Stomach smooth muscle (tissue), 2 donors: ENCODE measurements at regions not wholly inside any gene's neighbourhood (a gene's known extent, or its start where the extent isn't known, plus 50 kb on each side); places are given as distances from the start of the nearest gene placed in this dataset.

Source experiments
- H3K27ac ChIP-seq: one replicate; pipeline ENCODE4 v1.7.0; 2013; ENCODE audit warnings: mild to moderate bottlenecking, low read length, inconsistent platforms
- H3K27me3 ChIP-seq, 2 donors: one replicate each; pipeline ENCODE4 v1.7.0; 2013; ENCODE audit warnings: low read length in 2 of 2; ENCODE audit not compliant: insufficient read depth in 2 of 2, control insufficient read depth in 1 of 2
- H3K36me3 ChIP-seq, 2 donors: one replicate each; pipeline ENCODE4 v1.7.0; 2013; ENCODE audit warnings: low read length in 2 of 2; ENCODE audit not compliant: control insufficient read depth in 2 of 2, insufficient read depth in 2 of 2
- H3K4me1 ChIP-seq: one replicate; pipeline ENCODE4 v1.7.0; 2013; ENCODE audit warnings: low read length; ENCODE audit not compliant: control insufficient read depth, insufficient read depth
- H3K4me3 ChIP-seq, 2 donors: one replicate each; pipeline ENCODE4 v1.7.0; 2013; ENCODE audit warnings: low read length in 2 of 2
- H3K9ac ChIP-seq, 2 donors: one replicate each; pipeline ENCODE4 v1.7.0; 2013; ENCODE audit warnings: low read length in 2 of 2, mild to moderate bottlenecking in 1 of 2
- H3K9me3 ChIP-seq, 2 donors: one replicate each; pipeline ENCODE4 v1.7.0; 2013; ENCODE audit warnings: low read length in 2 of 2; ENCODE audit not compliant: control insufficient read depth in 2 of 2
- donor health status: healthy.
- donor health status: Pancreatic carcinoma.

DNA sequence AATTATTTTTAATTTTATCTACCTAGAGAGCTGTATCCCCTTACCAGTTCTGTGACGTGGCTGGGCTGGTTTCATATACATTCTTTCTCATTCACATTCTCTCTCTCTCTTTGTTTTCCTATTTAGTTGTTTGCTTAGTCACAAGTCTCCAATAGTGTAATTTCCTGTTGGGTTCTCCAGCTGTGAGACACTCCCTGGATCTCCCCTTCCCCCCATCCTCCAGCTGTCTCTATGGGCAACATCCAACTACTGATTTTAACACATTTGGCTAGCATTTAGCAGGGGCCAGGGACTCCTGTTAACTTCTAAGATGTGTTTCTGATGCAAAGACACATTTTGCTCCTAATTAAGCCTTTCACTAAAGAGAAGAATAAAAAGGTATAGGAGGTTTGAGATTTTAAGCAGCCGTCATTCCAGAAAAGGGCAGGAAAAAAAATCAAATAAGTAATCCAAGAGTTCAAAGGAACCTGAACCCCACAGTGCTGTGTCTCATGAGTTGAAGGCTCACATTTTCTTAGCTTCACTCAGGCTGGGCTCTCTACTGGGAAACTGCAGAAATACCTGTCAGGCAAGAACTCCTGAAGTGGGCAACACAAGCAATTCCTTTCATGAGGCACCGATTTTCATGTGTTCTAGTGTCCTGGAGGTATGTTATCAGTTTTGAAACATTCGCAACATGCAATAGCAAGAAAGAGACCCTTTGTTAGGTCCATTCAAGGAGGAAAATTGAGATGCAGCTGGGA is 198.7 kb upstream of the C9orf72 start:
- no peaks in the 10 kb centered on the region for H3K9me3 ChIP-seq
- no peak overlapping the region for H3K9ac ChIP-seq

DNA sequence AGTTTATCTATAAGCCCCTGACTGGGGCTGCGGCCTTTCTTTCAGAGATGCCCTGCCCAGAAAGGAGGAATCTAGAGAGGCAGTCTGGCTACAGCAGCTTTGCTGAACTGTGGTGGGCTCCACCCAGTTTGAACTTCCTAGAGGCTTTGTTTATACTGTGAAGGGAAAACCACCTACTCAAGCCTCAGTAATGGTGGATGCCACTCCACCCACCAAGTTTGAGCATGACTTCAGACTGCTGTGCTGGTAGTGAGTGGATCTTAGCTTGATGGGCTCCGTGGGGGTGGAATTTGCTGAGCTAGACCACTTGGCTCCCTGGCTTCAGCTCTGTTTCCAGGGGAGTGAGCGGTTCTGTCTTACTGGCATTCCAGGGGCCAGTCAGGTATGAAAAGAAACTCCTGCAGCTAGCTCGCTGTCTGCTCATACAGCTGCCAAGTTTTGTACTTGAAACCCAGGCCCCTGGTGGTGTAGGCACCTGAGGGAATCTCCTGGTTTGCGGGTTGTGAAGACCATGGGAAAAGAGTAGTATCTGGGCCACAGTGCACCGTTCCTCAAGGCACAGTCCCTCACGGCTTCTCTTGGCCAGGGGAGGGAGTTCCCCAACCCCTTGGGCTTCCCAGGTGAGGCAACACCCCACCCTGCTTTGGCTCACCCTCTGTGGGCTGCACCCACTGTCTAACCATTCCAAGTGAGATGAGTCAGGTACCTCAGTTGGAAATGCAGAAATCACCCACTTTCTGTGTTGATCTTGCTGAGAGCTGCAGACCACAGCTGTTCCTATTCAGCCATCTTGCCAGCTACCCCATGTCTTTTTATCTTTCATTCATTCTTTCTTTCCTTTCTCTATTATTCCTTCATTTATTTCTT is 211.8 kb upstream of the C9orf72 start:
- Histone ChIP-seq H3K9ac (no peak overlapping the region), H3K9me3 (no peaks in the 10 kb centered on the region), H3K4me1 (no peaks in the 10 kb centered on the region), H3K4me3 (no peak overlapping the region), H3K36me3 (no peaks in the 10 kb centered on the region), H3K27ac (no peak overlapping the region), H3K27me3 (no peaks in the 10 kb centered on the region)

More for the DNA sequence above, 198.7 kb upstream of the C9orf72 start:
- no peak overlapping the region for H3K4me3 ChIP-seq
- no peaks in the 10 kb centered on the region for H3K27me3 ChIP-seq
- no peaks in the 10 kb centered on the region for H3K36me3 ChIP-seq
- no peaks in the 10 kb centered on the region for H3K4me1 ChIP-seq
- no peak overlapping the region for H3K27ac ChIP-seq

DNA sequence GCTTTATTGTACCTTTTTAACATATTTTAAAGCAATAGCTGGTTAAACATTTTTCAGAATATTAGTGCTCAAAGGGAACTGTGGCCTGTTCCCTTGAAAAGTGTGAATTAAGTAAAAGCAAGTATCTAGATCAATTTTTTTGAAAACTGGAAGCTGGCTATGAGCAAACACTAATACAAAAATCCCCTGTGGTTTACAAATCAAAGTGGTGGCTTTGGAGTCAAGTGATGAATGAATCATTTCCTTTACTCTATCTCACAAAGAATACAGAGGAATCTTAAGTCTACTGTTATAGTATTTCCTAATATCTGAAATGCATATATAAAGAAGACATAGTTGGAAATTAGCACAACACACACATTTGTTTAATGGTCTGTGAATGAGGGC is 212.4 kb upstream of the C9orf72 start:
- H3K27ac ChIP-seq, result no peak overlapping the region
- H3K9me3 ChIP-seq, result no peaks in the 10 kb centered on the region
- H3K27me3 ChIP-seq, result no peaks in the 10 kb centered on the region
- H3K9ac ChIP-seq, result no peak overlapping the region
- no peaks in the 10 kb centered on the region for H3K4me1 ChIP-seq
- no peak overlapping the region for H3K4me3 ChIP-seq
- no peaks in the 10 kb centered on the region for H3K36me3 ChIP-seq

DNA sequence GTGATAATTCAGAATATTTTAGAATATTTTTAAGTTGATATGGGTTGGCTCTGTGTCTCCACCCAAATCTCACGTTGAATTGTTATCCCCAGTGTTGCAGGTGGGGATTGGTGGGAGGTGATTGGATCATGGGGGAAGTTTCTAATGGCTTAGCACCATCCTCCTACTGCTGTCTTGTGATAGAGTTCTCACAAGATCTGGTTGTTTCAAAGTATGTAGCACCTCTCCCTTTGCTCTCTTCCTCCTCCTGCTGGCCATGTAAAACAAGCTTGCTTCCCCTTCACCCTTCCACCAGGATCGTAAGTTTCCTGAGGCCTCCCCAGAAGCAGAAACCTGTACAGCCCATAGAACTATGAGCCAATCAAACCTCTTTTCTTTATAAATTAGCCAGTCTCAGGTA is 214.6 kb upstream of the C9orf72 start:
- no peak overlapping the region for H3K9ac ChIP-seq
- H3K9me3 ChIP-seq, result no peaks in the 10 kb centered on the region
- H3K4me1 ChIP-seq, result no peaks in the 10 kb centered on the region
- no peaks in the 10 kb centered on the region for H3K27me3 ChIP-seq
- no peak overlapping the region for H3K4me3 ChIP-seq
- no peak overlapping the region for H3K27ac ChIP-seq
- no peaks in the 10 kb centered on the region for H3K36me3 ChIP-seq

DNA sequence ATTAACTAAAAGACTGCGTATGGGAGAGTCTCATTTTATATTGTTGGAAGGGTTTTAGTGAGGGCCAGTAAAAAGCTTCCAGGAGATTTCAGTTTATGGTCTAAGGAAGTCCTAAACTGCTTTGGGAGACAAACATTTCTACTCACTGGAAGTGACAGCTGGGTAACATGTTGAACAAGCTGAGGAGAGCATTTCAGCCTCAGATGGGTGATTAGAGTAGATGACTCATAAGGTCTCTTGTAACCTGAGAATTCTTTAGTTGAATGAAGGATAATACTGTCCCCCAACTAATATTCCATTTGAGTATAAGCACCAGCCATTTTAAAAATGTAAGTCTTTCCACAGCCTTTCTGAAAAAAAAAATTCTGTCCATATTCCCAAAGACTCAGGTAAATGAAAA is 218.0 kb upstream of the C9orf72 start:
- H3K4me1 ChIP-seq, result no peaks in the 10 kb centered on the region
- H3K27ac ChIP-seq, result no peak overlapping the region
- no peaks in the 10 kb centered on the region for H3K27me3 ChIP-seq
- no peaks in the 10 kb centered on the region for H3K36me3 ChIP-seq
- no peak overlapping the region for H3K9ac ChIP-seq
- H3K4me3 ChIP-seq, result no peak overlapping the region
- no peaks in the 10 kb centered on the region for H3K9me3 ChIP-seq

DNA sequence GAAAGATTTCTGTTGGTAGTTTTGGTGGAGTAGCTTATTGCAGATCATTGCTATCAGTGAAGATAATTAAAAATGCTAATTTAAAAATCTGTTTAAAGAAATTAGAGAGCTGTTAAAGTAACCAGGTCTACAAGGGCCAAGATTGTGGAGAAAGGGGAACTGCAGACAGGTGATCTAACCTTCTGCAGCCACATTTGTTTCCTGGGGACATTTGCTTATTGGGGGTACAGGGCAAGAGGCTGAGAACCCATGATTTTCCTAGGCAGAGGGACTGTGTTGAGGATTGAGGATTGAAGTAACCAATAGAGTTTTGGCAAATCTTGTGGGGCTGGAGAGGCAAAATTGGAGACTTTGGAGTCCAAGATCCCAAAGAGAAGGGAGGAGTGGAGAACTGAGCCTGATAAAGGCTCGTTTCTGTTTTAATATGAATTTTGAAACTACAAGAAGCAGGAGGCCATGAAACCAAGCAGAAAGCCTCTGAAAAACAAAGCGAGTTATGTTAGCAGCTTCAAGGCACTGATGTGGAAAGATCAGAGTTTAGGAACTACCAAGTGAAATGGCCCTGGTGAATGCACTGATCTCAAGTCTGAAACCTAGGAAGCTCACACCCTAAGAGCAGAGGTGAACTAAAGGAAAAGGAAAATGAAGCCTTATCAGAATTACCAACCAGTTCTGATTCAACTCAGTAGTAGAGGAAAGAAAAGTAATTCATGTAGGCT is 219.8 kb upstream of the C9orf72 start:
- no peaks in the 10 kb centered on the region for H3K9me3 ChIP-seq
- no peak overlapping the region for H3K27ac ChIP-seq
- H3K4me1 ChIP-seq, result no peaks in the 10 kb centered on the region
- no peak overlapping the region for H3K4me3 ChIP-seq
- H3K27me3 ChIP-seq, result no peaks in the 10 kb centered on the region
- H3K36me3 ChIP-seq, result no peaks in the 10 kb centered on the region
- no peak overlapping the region for H3K9ac ChIP-seq

DNA sequence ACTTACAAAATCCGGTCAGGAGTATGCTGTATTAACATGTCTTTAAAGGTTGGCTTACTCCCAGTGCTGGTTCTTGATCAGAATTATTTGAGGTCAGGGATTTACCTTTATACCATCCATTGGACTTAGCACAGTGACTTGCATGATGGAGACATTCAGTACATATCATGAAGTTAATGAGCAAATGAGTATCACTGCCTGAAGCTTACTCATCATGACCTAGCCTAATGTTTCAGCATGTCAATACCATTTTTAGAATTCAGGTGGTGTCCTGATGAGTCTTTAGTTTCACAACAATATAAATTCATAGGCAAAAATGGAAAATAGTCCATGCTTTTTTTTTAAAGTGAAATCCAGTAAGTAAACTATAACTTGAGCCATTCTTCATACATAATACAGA is 226.0 kb upstream of the C9orf72 start:
- no peak overlapping the region for H3K27ac ChIP-seq

DNA sequence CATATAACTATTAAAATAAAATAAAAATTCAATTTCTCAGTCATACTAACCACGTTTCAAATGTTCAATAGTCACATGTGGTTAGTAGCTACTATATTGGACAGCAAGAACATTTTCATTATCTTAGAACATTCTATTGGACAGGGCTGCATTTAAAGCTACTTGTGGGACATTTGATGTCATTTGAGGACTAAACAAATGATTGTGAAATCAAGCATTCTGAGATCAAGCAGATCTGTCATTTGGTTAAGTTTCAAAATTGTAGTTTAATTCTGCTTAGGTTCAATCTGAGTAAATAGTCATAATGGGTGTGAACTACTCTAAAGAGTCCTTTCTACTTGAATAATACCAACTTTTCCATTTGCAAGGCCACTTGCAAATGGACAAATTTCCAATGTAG is 226.9 kb upstream of the C9orf72 start:
- Histone ChIP-seq H3K4me3 (no peak overlapping the region), H3K9me3 (no peaks in the 10 kb centered on the region), H3K9ac (no peak overlapping the region), H3K27me3 (no peaks in the 10 kb centered on the region), H3K36me3 (no peaks in the 10 kb centered on the region), H3K27ac (no peak overlapping the region), H3K4me1 (no peaks in the 10 kb centered on the region)

More for the DNA sequence above, 226.0 kb upstream of the C9orf72 start:
- Histone ChIP-seq H3K4me1 (no peaks in the 10 kb centered on the region), H3K36me3 (no peaks in the 10 kb centered on the region), H3K27me3 (no peaks in the 10 kb centered on the region), H3K9ac (no peak overlapping the region), H3K4me3 (no peak overlapping the region), H3K9me3 (no peaks in the 10 kb centered on the region)

DNA sequence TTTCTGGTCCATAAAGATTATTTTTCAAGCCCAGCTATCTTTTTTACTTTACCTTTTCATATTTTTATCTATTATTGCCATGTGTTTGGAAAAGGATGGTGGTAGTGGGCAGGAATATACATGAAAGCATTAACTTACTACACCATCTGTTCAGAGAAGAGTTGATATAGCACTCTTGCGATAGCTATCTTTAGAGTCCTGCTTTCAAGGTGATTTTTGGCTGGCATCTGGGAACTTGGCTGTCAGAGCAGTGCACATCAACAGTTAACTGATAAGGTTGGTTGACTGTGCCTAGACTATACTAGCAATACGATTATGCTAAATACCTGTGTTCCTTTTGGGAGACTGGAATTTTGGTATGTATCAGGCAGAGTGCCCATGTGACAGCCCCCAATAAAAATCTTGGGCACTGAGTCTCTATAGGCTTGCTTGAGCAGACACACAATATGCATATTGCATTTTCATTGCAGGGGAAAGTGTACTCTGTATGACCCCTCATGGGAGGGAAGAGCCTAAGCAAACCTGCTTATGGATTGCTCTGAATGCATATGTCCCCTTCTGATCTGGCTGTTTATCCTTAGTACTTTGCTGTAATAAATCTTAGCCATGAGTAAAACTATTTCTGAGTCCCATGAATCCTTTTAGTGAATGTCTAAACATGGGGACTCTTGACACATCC is 227.6 kb upstream of the C9orf72 start:
- Histone ChIP-seq H3K9ac (no peak overlapping the region), H3K4me1 (no peaks in the 10 kb centered on the region), H3K27me3 (no peaks in the 10 kb centered on the region), H3K4me3 (no peak overlapping the region), H3K36me3 (no peaks in the 10 kb centered on the region), H3K27ac (no peak overlapping the region), H3K9me3 (no peaks in the 10 kb centered on the region)

DNA sequence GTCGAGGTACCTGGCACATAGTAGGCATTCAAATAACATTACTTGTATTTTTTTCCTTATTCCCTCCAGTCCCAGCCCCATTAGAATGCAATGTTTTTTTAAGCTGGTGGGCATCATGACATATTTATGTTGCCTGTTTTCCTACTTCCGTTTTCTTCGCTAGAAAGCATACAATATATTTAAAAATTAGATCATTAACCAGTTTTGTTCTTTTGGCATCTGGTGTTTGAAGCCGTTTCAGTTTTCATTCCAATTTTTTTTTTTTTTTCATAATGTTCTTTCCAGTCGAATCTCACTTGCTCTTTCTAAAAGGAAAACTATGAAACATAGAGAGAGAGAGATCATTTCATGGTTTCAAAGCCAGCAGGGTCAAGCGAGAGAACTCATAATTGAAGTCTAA is 228.3 kb upstream of the C9orf72 start:
- Histone ChIP-seq H3K4me1 (no peaks in the 10 kb centered on the region), H3K9ac (no peak overlapping the region), H3K4me3 (no peak overlapping the region), H3K27ac (no peak overlapping the region), H3K36me3 (no peaks in the 10 kb centered on the region), H3K27me3 (no peaks in the 10 kb centered on the region), H3K9me3 (no peaks in the 10 kb centered on the region)
